B cell (primary cell): ENCODE measurements at regions not wholly inside any gene's neighbourhood (a gene's known extent, or its start where the extent isn't known, plus 50 kb on each side); places are given as distances from the start of the nearest gene placed in this dataset.

ENCODE experiments used
- ATAC-seq: fragments of 200-7000 bp; cut with Tn5 transposase; one replicate; pipeline ENCODE4 v1.10.0; 2021; ENCODE audit warnings: low read depth, mild to moderate bottlenecking, moderate number of reproducible peaks, moderate library complexity
- CTCF ChIA-PET: fragments of 350-600 bp; sonication (Branson Sonifier 250); formaldehyde crosslinking; loops from one replicate; lab custom pipeline; 2021; ENCODE audit warnings: antibody characterized with exemption, inconsistent platforms; lab: Charles Lee
- POLR2A ChIA-PET: fragments of 350-600 bp; sonication (Branson Sonifier 250); formaldehyde crosslinking; loops from one replicate; lab custom pipeline; 2021; ENCODE audit warnings: antibody characterized with exemption; lab: Charles Lee
- DNase-seq: peaks from one replicate; pipeline ENCODE4 v3.0.0; 2013
- H2AFZ ChIP-seq: 2 replicates; pipeline ENCODE4 v1.6.1; 2012; ENCODE audit warnings: mild to moderate bottlenecking, low read depth, low read length; ENCODE audit not compliant: insufficient read depth, poor library complexity, severe bottlenecking
- H3K27ac ChIP-seq, 2 donors: 1 replicate in 1 of 2; 2 replicates in 1 of 2; pipeline ENCODE4 v1.5.1; 2012 to 2013; ENCODE audit warnings: low read length in 2 of 2, mild to moderate bottlenecking in 2 of 2, moderate library complexity in 1 of 2
- H3K27me3 ChIP-seq, 4 experiments: fragments of 200-600 bp in 1 of 4; sonication (generic) in 1 of 4; replicated peaks in 1 of 4; 1 replicate in 2 of 4; 2 replicates in 2 of 4; pipeline versions ENCODE4 v1.6.1 to v1.7.0; 2013 to 2016; ENCODE audit warnings: low read length in 3 of 4, mild to moderate bottlenecking in 2 of 4, mixed read lengths in 1 of 4, moderate library complexity in 1 of 4; ENCODE audit not compliant: insufficient read depth in 4 of 4, control insufficient read depth in 3 of 4; ENCODE audit errors: control extremely low read depth in 1 of 4
- H3K36me3 ChIP-seq, 2 experiments: replicated peaks in 1 of 2; 1 replicate in 1 of 2; 2 replicates in 1 of 2; pipeline versions ENCODE4 v1.6.1 to v1.7.1; 2013; ENCODE audit warnings: low read length in 1 of 2; ENCODE audit not compliant: insufficient read depth in 2 of 2, control insufficient read depth in 1 of 2; ENCODE audit errors: control extremely low read depth in 1 of 2, extremely low read depth in 1 of 2
- H3K4me1 ChIP-seq, 2 donors: fragments of 200-600 bp in 1 of 2; sonication (generic) in 1 of 2; 1 replicate in 1 of 2; 2 replicates in 1 of 2; pipeline versions ENCODE4 v1.5.1 to v1.6.1; 2013 to 2017; ENCODE audit warnings: low read length in 2 of 2; ENCODE audit not compliant: control insufficient read depth in 2 of 2, insufficient read depth in 2 of 2
- H3K4me2 ChIP-seq: replicated peaks from 2 replicates; pipeline ENCODE3; 2012; ENCODE audit warnings: mild to moderate bottlenecking, low read depth, low read length; ENCODE audit not compliant: poor library complexity, severe bottlenecking
- H3K4me3 ChIP-seq, 5 experiments: fragments of 200-600 bp in 1 of 5; sonication (generic) in 1 of 5; 1 replicate in 3 of 5; 2 replicates in 2 of 5; pipeline versions ENCODE4 v1.5.1 to v1.7.0; 2011 to 2016; ENCODE audit warnings: low read length in 4 of 5, mild to moderate bottlenecking in 4 of 5, low read depth in 2 of 5, control low read depth in 1 of 5, moderate library complexity in 1 of 5; ENCODE audit not compliant: insufficient read depth in 1 of 5; ENCODE audit errors: control extremely low read depth in 1 of 5, extremely low read depth in 1 of 5
- H3K79me2 ChIP-seq: fragments of 200-600 bp; sonication (generic); one replicate; pipeline ENCODE4 v1.6.0; 2016; ENCODE audit warnings: low read length; ENCODE audit not compliant: control insufficient read depth, insufficient read depth
- H3K9ac ChIP-seq: fragments of 200-600 bp; sonication (generic); 2 replicates; pipeline ENCODE4 v1.6.1; 2017; ENCODE audit warnings: mild to moderate bottlenecking, low read length, moderate library complexity
- H3K9me3 ChIP-seq, 3 donors: one replicate each; pipeline versions ENCODE4 v1.6.1 to v1.7.1; 2013; ENCODE audit warnings: low read length in 2 of 3; ENCODE audit not compliant: control insufficient read depth in 2 of 3, insufficient read depth in 1 of 3; ENCODE audit errors: control extremely low read depth in 1 of 3
- H4K20me1 ChIP-seq: 2 replicates; pipeline ENCODE4 v1.6.0; 2012; ENCODE audit warnings: mild to moderate bottlenecking, low read length; ENCODE audit not compliant: insufficient read depth, control insufficient read depth, poor library complexity, severe bottlenecking
- H3K27ac Mint-ChIP-seq: one replicate; pipeline ENCODE4 v1.8.0; 2021; ENCODE audit warnings: mixed read lengths
- H3K27me3 Mint-ChIP-seq: one replicate; pipeline ENCODE4 v1.8.0; 2021; ENCODE audit warnings: mixed read lengths
- H3K4me1 Mint-ChIP-seq: one replicate; pipeline ENCODE4 v1.8.0; 2021; ENCODE audit warnings: mixed read lengths
- H3K4me3 Mint-ChIP-seq: one replicate; pipeline ENCODE4 v1.8.0; 2021; ENCODE audit warnings: mixed read lengths
- H3K9me3 Mint-ChIP-seq: one replicate; pipeline ENCODE4 v1.8.0; 2022; ENCODE audit warnings: mixed read lengths; ENCODE audit not compliant: insufficient read depth
- EZH2 ChIP-seq: IDR thresholded peaks from 2 replicates; pipeline ENCODE4 v1.6.1; 2012; ENCODE audit warnings: borderline replicate concordance, low read depth, mild to moderate bottlenecking, moderate library complexity, low read length; ENCODE audit not compliant: insufficient read depth, poor library complexity, severe bottlenecking
- WGBS: methylation state at CpG from one replicate; pipeline ENCODE4 v1.1.5; 2013; ENCODE audit warnings: missing lambda C conversion rate; ENCODE audit not compliant: insufficient coverage; 5-methylcytosine and 5-hydroxymethylcytosine counted together
- intact Hi-C: fragments of 100-400 bp; cut with micrococcal nuclease; formaldehyde crosslinking; loops from one replicate; pipeline ENCODE4 v1.10.0; 2022
- TF ChIP-seq, protein P1 (sequence below): fragments of 200-600 bp; IDR thresholded peaks from one replicate; pipeline ENCODE4 v1.8.0; 2022; ENCODE audit warnings: antibody characterized with exemption, mild to moderate bottlenecking

DNA sequence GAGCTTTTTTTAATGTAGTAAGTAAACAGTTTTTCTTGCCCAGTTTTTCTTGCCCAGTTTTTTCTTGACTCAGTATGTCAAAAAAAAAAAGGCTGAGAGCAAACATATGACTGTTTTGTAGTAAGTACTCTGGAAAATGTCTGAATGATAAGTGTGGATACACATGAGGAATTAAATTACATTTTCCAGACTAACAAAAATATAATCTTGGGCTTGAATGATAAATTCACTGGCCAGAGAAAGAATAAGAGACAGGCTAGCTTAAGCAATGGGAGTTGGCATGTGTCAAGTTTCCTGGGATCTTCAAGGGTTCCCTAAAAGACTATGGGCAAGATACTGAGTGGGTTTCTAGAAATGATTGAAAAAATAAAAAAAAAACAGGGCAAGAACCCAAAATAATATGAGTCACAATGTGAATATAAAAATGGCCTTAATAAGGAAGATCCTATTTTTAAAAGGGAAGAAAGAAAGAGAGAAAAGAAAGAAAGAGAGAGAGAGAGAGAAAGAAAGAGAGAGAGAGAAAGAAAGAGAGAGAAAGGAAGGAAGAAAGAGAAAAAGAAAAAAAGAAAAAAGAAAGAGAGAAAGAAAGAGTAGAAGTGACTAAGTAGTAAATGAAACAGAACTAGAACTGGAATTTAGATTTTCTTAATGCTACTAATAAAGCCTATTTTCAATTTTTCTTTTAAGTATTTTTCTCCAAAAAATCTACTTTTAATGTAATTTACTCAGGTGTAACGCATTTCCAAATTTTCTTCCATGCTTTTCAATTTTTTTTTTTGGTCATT is 60.2 kb downstream of the TFPI2 start:
- H3K27me3 Mint-ChIP-seq = peaks cover 3% of the 10 kb centered on the region
- Histone ChIP-seq H2AFZ (no peak overlapping the region), H3K9me3 (no peaks in the 10 kb centered on the region), H3K79me2 (no peaks in the 10 kb centered on the region), H3K27me3 (no peaks in the 10 kb centered on the region), H3K9ac (no peak overlapping the region), H4K20me1 (no peaks in the 10 kb centered on the region), H3K4me2 (no peak overlapping the region), H3K4me3 (no peak overlapping the region), H3K4me1 (no peaks in the 10 kb centered on the region), H3K36me3 (no peaks in the 10 kb centered on the region), H3K27ac (no peak overlapping the region)
- WGBS = no CpG with 5 or more reads among the region's 1 CpG
- ATAC-seq (no peak), DNase-seq (no peak)
- H3K9me3 Mint-ChIP-seq = no peaks in the 10 kb centered on the region
- no peak overlapping the region for H3K4me3 Mint-ChIP-seq
- CTCF ChIA-PET = no interaction called here
- no peaks in the 10 kb centered on the region for H3K4me1 Mint-ChIP-seq
- H3K27ac Mint-ChIP-seq = no peak overlapping the region
- POLR2A ChIA-PET = no interaction called here
- no peak for TF ChIP-seq EZH2
- TF ChIP-seq, protein P1, sequence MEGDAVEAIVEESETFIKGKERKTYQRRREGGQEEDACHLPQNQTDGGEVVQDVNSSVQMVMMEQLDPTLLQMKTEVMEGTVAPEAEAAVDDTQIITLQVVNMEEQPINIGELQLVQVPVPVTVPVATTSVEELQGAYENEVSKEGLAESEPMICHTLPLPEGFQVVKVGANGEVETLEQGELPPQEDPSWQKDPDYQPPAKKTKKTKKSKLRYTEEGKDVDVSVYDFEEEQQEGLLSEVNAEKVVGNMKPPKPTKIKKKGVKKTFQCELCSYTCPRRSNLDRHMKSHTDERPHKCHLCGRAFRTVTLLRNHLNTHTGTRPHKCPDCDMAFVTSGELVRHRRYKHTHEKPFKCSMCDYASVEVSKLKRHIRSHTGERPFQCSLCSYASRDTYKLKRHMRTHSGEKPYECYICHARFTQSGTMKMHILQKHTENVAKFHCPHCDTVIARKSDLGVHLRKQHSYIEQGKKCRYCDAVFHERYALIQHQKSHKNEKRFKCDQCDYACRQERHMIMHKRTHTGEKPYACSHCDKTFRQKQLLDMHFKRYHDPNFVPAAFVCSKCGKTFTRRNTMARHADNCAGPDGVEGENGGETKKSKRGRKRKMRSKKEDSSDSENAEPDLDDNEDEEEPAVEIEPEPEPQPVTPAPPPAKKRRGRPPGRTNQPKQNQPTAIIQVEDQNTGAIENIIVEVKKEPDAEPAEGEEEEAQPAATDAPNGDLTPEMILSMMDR = peak; percentile 17
- intact Hi-C loops = no loop called here

DNA sequence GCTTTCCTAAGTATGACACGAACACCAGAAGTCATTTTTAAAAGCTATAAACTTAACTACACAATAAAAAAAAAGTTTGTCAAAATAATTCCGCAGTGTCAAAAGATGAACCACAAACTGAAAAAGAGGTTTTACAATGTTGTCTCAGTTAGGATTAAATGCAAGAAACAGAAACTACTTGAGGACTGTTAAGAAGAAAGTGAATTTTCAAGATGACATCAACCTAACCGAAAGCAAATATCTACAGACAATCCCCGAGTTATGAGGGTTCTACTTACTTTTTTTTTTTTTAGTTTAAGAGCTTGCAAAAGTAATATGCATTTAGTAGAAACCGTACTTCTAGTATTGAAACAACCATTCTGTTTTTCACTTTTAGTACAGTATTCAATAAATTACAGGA is 62.3 kb downstream of the TFPI2 start:
- no peak overlapping the region for H3K27ac ChIP-seq
- no peak overlapping the region for H3K4me2 ChIP-seq
- Mint-ChIP-seq H3K27me3 (peaks cover 3% of the 10 kb centered on the region), H3K9me3 (no peaks in the 10 kb centered on the region), H3K27ac (no peak overlapping the region), H3K4me1 (no peaks in the 10 kb centered on the region), H3K4me3 (no peak overlapping the region)
- intact Hi-C loops = no loop called here
- H3K27me3 ChIP-seq = no peaks in the 10 kb centered on the region
- ChIA-PET POLR2A (no interaction called here), CTCF (no interaction called here)
- no peaks in the 10 kb centered on the region for H3K9me3 ChIP-seq
- no peaks in the 10 kb centered on the region for H3K79me2 ChIP-seq
- H2AFZ ChIP-seq = no peak overlapping the region
- no peaks in the 10 kb centered on the region for H3K4me1 ChIP-seq
- no CpG with 5 or more reads among the region's 5 CpGs for WGBS
- no peaks in the 10 kb centered on the region for H3K36me3 ChIP-seq
- TF ChIP-seq, protein P1 = no peak
- TF ChIP-seq EZH2 = no peak
- no peak overlapping the region for H3K9ac ChIP-seq
- no peak overlapping the region for H3K4me3 ChIP-seq
- no peaks in the 10 kb centered on the region for H4K20me1 ChIP-seq
- ATAC-seq (no peak), DNase-seq (no peak)
